ENCODE measurements at regions not wholly inside any gene's neighbourhood (a gene's known extent, or its start where the extent isn't known, plus 50 kb on each side); places are given as distances from the start of the nearest gene placed in this dataset.
"Not testable (repeated sequence)": the region's sequence is repeated elsewhere in the genome, so short reads cannot be mapped to it uniquely, and the experiment has no call there.

- not testable (repeated sequence) for TF ChIP-seq SUZ12 (IDR thresholded peaks at IDR 0.05; ENCODE audit: extremely low read depth, insufficient read depth, insufficient read length); ZNF274 (IDR thresholded peaks at IDR 0.05; ENCODE audit: low read depth, low read length)
Observed at GRCh38 chr2:111453816-111454215, 333.1 kb downstream of the BCL2L11 start.

Data from NT2/D1 (cell line).